CD4-positive, alpha-beta T cell treated with Interleukin-4 for 1 hour (primary cell): ENCODE measurements at regions not wholly inside any gene's neighbourhood (a gene's known extent, or its start where the extent isn't known, plus 50 kb on each side); places are given as distances from the start of the nearest gene placed in this dataset.

ENCODE experiments used
- DNase-seq, 2 donors: peaks; one replicate each; pipeline ENCODE4 v3.0.0-alpha.2; 2020 to 2022

- no peak for DNase-seq
Observed at GRCh38 chr5:3827624-3828023, 232.0 kb downstream of the IRX1 start.

GRCh38 chr5:3828761-3829160, 233.1 kb downstream of the IRX1 start:
- no peak for DNase-seq

GRCh38 chr5:3833566-3833965, 237.9 kb downstream of the IRX1 start:
- DNase-seq = no peak

GRCh38 chr5:3835811-3836210, 240.2 kb downstream of the IRX1 start:
- DNase-seq = no peak

- no peak for DNase-seq
Observed at GRCh38 chr5:3836528-3836927, 240.9 kb downstream of the IRX1 start.

- no peak for DNase-seq
Observed at GRCh38 chr5:3837506-3837905, 241.9 kb downstream of the IRX1 start.

- DNase-seq = no peak
Observed at GRCh38 chr5:3839151-3839550, 243.5 kb downstream of the IRX1 start.

GRCh38 chr5:3842591-3842990, 247.0 kb downstream of the IRX1 start:
- DNase-seq = no peak

GRCh38 chr5:3843706-3844105, 248.1 kb downstream of the IRX1 start:
- DNase-seq = no peak

GRCh38 chr5:3844266-3844665, 248.6 kb downstream of the IRX1 start:
- no peak for DNase-seq

- no peak for DNase-seq
Observed at GRCh38 chr5:3845230-3845629, 249.6 kb downstream of the IRX1 start.

- no peak for DNase-seq
Observed at GRCh38 chr5:3852161-3852916, 256.7 kb downstream of the IRX1 start.

- DNase-seq = no peak
Observed at GRCh38 chr5:3853362-3853761, 257.7 kb downstream of the IRX1 start.

- DNase-seq = no peak
Observed at GRCh38 chr5:3854188-3854821, 258.7 kb downstream of the IRX1 start.

- DNase-seq = no peak
Observed at GRCh38 chr5:3856036-3856435, 260.4 kb downstream of the IRX1 start.

GRCh38 chr5:3858524-3858923, 262.9 kb downstream of the IRX1 start:
- no peak for DNase-seq

GRCh38 chr5:3862906-3863305, 267.3 kb downstream of the IRX1 start:
- no peak for DNase-seq

- DNase-seq = no peak
Observed at GRCh38 chr5:3875144-3875543, 279.5 kb downstream of the IRX1 start.

GRCh38 chr5:3878267-3878666, 282.6 kb downstream of the IRX1 start:
- no peak for DNase-seq

GRCh38 chr5:3883040-3883439, 287.4 kb downstream of the IRX1 start:
- no peak for DNase-seq

- no peak for DNase-seq
Observed at GRCh38 chr5:3886524-3887451, 291.2 kb downstream of the IRX1 start.

- DNase-seq = no peak
Observed at GRCh38 chr5:3888310-3888709, 292.7 kb downstream of the IRX1 start.

GRCh38 chr5:3889412-3890142, 293.9 kb downstream of the IRX1 start:
- no peak for DNase-seq
